Fibroblast of lung (primary cell): ENCODE measurements at regions not wholly inside any gene's neighbourhood (a gene's known extent, or its start where the extent isn't known, plus 50 kb on each side); places are given as distances from the start of the nearest gene placed in this dataset.

Source experiments
- CTCF ChIP-seq, 2 donors: IDR thresholded peaks in 1 of 2; conservative IDR thresholded peaks in 1 of 2; 1 replicate in 1 of 2; 2 replicates in 1 of 2; pipeline ENCODE4 v1.5.1; 2011 to 2012; ENCODE audit warnings: low read length in 2 of 2, control low read depth in 1 of 2, inconsistent platforms in 1 of 2, low read depth in 1 of 2, mild to moderate bottlenecking in 1 of 2
- EZH2 ChIP-seq: IDR thresholded peaks from 2 replicates; pipeline ENCODE4 v1.5.1; 2012; ENCODE audit warnings: low read length, control low read depth, mild to moderate bottlenecking; ENCODE audit errors: missing control alignments

- TF ChIP-seq CTCF (conservative IDR thresholded peaks at IDR 0.05 in 1 of 2, IDR thresholded peaks at IDR 0.05 in 1 of 2; ENCODE audit: low read depth in 1 of 2, low read length in 2 of 2): no peak
- TF ChIP-seq EZH2: no peak
Observed at GRCh38 chr1:29916656-29917369, 680.5 kb downstream of the PTPRU start.
